HG03175 (cell line): ENCODE measurements at regions not wholly inside any gene's neighbourhood (a gene's known extent, or its start where the extent isn't known, plus 50 kb on each side); places are given as distances from the start of the nearest gene placed in this dataset.

Source experiments
- ATAC-seq: cut with Tn5 transposase; IDR thresholded peaks from one replicate; pipeline ENCODE4 v1.9.1; 2021; ENCODE audit warnings: mild to moderate bottlenecking, moderate library complexity; ENCODE audit not compliant: unreplicated experiment

DNA sequence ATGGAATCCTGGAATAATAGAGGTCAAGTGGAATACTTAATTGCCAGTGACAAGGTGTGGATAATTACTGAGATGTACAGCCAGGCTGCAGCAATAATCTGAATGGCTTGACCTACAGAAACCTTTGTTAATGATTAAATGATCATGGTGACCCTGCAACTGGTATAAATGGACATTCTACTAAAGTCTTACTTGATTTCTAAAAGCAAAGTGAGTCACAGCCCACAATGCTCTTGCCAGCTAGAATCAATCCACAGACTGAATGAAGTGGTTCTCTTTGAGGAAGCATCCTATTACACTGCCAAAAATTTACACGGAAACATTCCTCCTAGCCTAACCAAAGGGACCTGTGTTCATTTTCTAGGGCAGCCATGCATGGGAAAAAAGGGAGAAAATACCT, 518.5 kb downstream of the SOX5 start:
- no peak for ATAC-seq

DNA sequence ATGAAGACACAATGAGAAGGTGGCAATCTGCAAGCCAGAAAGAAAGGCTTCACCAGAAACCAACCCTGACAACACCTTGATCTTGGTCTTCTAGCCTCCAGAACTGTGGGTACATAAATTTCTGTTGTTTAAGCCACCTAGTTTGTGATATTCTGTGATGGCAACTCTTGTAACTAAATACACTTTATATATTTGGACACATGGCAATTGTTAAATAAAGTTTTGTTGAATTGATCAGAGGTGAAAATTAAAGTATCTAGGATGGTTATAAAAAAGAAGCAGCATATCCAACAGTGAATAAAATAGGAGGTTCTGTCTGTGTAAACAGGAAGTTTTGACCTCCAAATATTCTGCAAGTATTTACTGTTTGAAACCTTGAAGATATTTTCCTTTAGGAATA, 516.3 kb downstream of the SOX5 start:
- ATAC-seq: no peak

DNA sequence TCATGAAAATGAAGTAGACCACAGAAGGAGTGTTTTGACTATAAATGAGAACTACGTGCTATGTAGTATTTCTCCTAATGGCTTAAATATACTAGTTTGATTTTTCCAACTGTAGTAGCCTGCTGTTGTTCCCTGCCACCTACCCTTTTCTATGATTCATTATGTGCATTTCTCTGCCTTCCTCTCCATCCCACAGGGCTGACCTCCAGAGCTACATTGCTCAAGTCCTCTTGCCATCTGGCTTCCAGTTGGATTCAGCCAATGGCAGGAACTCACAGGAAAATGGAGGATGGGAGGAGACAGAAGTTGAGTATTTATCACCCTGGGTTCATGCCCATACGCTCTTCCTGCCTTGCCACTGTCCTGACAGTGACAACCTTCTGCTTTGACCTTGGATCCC, 515.3 kb downstream of the SOX5 start:
- no peak for ATAC-seq

DNA sequence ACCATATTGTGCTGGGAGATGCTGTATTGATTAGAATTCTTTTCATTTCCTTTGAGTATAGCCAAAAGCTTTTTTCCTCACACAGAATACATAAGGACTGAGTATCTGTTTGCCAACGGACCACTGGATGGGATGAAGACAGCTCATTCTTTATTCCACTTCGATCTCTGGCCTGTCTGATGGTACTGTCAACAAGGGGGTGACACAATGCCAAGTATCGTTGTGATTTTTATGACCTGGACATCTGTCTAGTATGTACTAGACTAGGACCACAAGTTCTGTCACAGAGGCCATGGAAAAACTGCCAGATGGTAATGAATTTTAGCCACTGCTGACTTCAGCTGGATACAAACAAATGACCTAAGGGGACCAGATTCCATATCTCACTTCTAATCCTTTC, 502.7 kb downstream of the SOX5 start:
- no peak for ATAC-seq

DNA sequence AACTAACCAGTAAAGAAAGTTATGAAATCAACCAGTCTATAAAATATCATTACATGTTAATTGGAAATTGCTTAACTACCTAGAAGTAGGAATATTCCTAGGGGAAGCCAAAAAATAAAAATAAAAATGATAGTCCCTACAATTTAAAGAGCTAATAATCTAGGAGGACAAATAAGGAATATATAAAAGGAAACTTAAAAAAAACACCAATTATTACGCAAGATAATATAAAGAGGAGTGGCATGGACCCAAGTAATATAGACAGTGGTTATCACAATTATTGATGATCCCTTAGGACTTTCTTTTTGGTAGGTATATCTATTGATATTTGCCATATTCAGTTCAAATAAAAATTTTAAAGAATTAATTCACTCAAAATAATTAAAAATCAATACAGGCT, 498.7 kb downstream of the SOX5 start:
- ATAC-seq: no peak

DNA sequence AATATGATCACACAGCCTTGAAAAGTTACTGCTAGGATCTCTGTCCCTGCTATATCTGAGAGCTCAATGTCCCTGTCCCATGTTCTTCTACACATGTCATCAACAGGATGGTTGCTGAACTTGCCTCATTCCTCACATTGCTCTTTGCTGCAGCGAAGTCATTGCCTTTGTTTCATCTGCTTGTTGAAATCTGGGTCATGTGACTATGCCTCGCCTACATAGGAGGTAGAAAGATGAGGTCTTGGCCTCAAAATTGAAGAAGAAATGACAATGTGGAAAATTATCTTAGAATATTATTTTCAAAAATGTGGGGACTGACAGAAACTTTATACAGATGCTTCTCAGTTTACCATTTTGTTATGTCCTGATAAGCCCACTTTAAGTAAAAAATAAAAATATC, 494.2 kb downstream of the SOX5 start:
- no peak for ATAC-seq

DNA sequence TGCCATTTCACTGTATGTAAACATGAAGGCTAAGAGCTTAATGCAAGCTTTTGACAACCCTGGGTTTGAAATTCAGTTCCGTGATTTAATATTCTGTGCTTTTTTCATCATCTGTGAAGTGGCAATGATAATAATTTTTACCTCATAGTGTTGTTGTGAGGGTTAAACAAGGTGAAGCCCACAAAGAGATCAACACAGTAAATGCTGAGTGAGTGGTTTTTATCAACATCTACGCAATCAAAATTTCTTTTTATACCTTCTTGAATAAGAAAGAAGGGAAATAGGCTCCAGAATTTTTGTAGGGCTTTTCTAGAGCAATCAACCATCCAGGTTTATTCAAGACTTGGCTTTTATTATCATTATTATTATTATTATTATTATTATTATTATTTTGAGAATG, 490.8 kb downstream of the SOX5 start:
- no peak for ATAC-seq

DNA sequence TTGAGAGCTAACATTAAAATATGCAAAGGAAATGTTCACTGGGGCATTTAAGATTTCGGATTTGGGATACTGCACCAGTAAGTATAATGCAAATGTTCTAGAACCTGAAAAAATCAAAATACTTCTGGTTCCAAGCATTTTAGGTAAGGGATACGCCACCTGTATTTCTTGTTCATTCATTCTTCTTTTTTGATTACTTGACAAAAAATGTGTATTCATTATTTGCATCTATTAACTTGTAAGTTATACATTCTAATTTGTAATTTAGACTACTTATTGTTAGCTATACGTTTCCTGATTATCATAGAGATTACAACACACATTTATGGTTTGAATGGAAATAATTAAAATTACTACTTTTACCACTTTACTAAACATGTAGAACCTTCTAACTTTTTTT, 486.9 kb downstream of the SOX5 start:
- ATAC-seq: no peak

DNA sequence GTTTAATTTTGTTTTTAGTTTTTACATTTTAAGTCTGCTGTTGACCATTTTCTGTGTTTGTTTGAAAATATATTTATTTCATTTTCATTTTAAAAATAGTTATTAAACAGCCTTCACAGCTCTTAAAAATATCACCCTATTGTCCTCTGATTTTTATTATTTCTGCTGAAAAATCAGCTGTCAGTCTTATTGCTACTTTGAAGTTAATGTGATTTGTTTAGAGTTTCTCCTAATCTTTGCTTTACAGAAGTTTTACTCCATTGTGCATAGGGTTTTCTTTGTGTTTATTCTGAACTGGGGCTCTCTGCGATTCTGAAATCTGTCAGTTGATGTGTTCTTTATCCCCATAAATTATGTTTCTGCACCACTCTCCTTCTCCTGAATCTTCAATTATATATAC, 486.3 kb downstream of the SOX5 start:
- no peak for ATAC-seq

DNA sequence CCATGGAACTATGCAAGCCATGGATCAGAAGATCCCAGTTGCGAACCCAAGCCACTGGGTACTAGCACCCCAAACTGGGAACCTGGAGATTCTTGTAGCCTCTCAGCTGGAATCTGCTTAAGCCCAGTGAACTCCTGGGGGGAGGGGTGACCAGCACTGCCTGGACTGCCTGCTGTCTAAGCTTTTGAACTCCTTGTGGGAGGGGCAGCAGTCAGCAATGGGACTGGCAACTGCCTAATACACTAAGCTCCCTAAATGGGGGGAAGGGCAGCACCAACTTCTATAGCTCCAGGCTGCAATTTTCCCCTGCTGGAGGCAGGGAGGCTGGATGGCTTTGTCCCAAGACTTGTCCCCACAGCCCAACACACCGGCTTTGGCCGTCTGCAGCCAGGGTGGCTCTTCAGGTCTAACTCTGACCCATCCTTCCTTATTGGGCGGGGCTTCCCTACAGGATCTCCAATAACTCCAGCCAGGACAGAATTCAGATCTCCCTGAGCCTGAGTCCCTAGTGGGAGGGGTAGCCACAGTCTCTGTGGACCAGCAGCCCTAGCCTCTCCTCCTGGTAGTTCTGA, 485.1 kb downstream of the SOX5 start:
- no peak for ATAC-seq

DNA sequence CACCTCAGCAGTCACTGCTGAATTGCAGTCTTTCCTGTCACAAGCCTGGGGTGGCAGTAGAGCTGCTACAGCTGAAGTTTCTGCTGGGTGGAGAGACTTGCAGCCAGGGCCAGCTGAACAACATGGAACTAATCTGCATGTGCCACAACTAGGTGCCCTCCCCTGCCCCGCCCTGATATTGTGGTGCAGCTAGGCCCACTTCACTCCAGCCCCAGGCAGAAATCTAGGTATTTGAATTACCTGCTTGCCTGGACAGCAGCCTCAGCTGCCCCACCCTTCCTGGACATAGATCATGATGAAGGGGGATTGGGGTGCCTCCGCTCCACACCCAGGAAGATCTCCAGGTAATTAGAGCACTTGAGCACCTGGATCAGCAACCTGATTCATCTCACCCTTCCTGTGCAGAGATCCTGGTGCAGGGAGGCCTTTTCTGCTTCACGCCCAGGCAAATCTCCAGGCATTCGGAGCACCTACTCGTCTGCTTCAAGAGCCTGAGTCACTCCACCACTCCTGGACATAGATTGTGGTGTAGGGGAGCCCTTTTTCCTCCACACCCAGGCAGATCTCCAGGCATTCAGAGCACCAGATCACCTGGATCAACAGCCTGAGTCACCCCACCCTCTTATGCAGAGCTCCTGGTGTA, 477.0 kb downstream of the SOX5 start:
- ATAC-seq: no peak

DNA sequence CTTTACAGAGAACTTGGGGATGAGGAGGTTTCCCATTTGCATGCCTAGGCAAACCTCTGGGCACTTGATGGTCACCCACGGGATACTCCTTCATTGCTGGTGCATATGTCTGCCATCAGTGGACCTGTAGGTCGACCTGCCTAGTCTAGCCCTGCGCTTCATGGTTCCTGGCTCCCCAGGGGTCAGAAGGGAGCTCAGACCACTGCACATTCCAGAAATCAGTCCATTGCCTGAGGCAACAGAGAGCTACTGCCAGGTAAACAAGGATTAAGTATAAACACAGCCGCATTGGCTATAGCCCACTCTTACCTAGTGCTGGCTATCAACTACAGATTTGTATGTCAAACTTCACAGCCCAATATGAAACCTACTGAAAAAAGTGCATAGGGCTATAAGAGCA, 476.4 kb downstream of the SOX5 start:
- ATAC-seq: no peak

DNA sequence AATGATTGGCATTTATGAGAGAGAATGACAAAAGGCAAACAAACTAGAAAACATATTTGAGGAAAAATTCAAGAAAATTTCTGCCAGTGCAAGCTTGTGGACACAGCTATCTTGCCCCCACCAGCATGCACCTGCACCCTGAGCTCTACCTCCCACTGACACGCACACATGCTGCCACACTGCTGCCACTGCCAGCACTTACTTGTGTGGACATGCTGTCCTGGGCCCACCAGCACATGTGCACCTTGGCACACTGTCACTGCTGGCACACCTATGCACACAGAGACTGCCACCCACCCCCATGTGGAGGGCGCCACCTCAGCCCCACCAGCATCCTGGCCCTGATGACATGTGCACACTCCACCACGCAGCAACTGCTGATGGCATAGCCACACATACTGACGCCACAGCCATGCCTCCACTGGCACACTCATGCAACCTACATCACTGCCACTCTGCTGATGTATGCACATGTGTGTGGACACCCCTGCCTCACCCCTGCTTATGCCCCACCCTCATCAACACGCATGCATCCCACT, 475.0 kb downstream of the SOX5 start:
- no peak for ATAC-seq
